ENCODE measurements at regions not wholly inside any gene's neighbourhood (a gene's known extent, or its start where the extent isn't known, plus 50 kb on each side); places are given as distances from the start of the nearest gene placed in this dataset.
A peak's percentile ranks its signal among the peaks of the same experiment; 100 is the strongest.

- H3K4me3 ChIP-seq, result no peak overlapping the region
- DNase-seq (ENCODE audit: low spot score) (no peak), ATAC-seq (ENCODE audit: insufficient number of reproducible peaks, low FRiP score, low read depth) (no peak)
- no peaks in the 10 kb centered on the region for H3K9me3 ChIP-seq
- no peak for TF ChIP-seq CTCF (IDR thresholded peaks at IDR 0.05)
- no peaks in the 10 kb centered on the region for H3K36me3 ChIP-seq
- no peak overlapping the region for H3K27ac ChIP-seq
- H3K27me3 ChIP-seq (replicated peaks; ENCODE audit: insufficient read depth), result no peaks in the 10 kb centered on the region
- peaks cover 3 to 13% of the 10 kb centered on the region in 2 donors for H3K4me1 ChIP-seq (ENCODE audit: control insufficient read depth in 1 of 2, low read depth in 2 of 2)
These were observed 95.4 kb downstream of the CTAGE1 start for GRCh38 chr18:22322243-22322691.

- Histone ChIP-seq H3K4me1 (ENCODE audit: control insufficient read depth in 1 of 2, low read depth in 2 of 2) (peaks cover 3 to 13% of the 10 kb centered on the region in 2 donors), H3K9me3 (no peaks in the 10 kb centered on the region), H3K4me3 (no peak overlapping the region), H3K27ac (no peak overlapping the region), H3K36me3 (no peaks in the 10 kb centered on the region), H3K27me3 (replicated peaks; ENCODE audit: insufficient read depth) (no peaks in the 10 kb centered on the region)
- TF ChIP-seq CTCF (IDR thresholded peaks at IDR 0.05), result no peak
- ATAC-seq (ENCODE audit: insufficient number of reproducible peaks, low FRiP score, low read depth), result no peak
- no peak for DNase-seq (ENCODE audit: low spot score)
These were observed 96.9 kb downstream of the CTAGE1 start for GRCh38 chr18:22320771-22321170.

- H3K9me3 ChIP-seq, result no peaks in the 10 kb centered on the region
- no peaks in the 10 kb centered on the region for H3K36me3 ChIP-seq
- no peak overlapping the region for H3K27ac ChIP-seq
- ATAC-seq (ENCODE audit: insufficient number of reproducible peaks, low FRiP score, low read depth) (no peak), DNase-seq (ENCODE audit: low spot score) (no peak)
- peaks cover 3 to 13% of the 10 kb centered on the region in 2 donors for H3K4me1 ChIP-seq (ENCODE audit: control insufficient read depth in 1 of 2, low read depth in 2 of 2)
- no peak for TF ChIP-seq CTCF (IDR thresholded peaks at IDR 0.05)
- no peak overlapping the region for H3K4me3 ChIP-seq
- H3K27me3 ChIP-seq (replicated peaks; ENCODE audit: insufficient read depth), result no peaks in the 10 kb centered on the region
These were observed 97.6 kb downstream of the CTAGE1 start for GRCh38 chr18:22320155-22320554.

- DNase-seq (ENCODE audit: low spot score) (no peak), ATAC-seq (ENCODE audit: insufficient number of reproducible peaks, low FRiP score, low read depth) (no peak)
- H3K36me3 ChIP-seq, result no peaks in the 10 kb centered on the region
- H3K27me3 ChIP-seq (replicated peaks; ENCODE audit: insufficient read depth), result no peaks in the 10 kb centered on the region
- TF ChIP-seq CTCF (IDR thresholded peaks at IDR 0.05), result no peak
- H3K9me3 ChIP-seq, result no peaks in the 10 kb centered on the region
- H3K27ac ChIP-seq, result no peak overlapping the region
- no peak overlapping the region for H3K4me3 ChIP-seq
- H3K4me1 ChIP-seq (ENCODE audit: control insufficient read depth in 1 of 2, low read depth in 2 of 2), result peaks cover 0 to 6% of the 10 kb centered on the region in 2 donors
These were observed 98.8 kb downstream of the CTAGE1 start for GRCh38 chr18:22318745-22319407.

- Histone ChIP-seq H3K4me1 (ENCODE audit: control insufficient read depth in 1 of 2, low read depth in 2 of 2) (peaks cover 0 to 15% of the 10 kb centered on the region in 2 donors), H3K27ac (no peak overlapping the region), H3K4me3 (no peak overlapping the region), H3K9me3 (no peaks in the 10 kb centered on the region), H3K36me3 (no peaks in the 10 kb centered on the region), H3K27me3 (replicated peaks; ENCODE audit: insufficient read depth) (no peaks in the 10 kb centered on the region)
- DNase-seq (ENCODE audit: low spot score) (no peak), ATAC-seq (ENCODE audit: insufficient number of reproducible peaks, low FRiP score, low read depth) (peak; percentile 55)
- no peak for TF ChIP-seq CTCF (IDR thresholded peaks at IDR 0.05)
These were observed 103.3 kb downstream of the CTAGE1 start for GRCh38 chr18:22314420-22314819.
